ENCODE measurements at regions not wholly inside any gene's neighbourhood (a gene's known extent, or its start where the extent isn't known, plus 50 kb on each side); places are given as distances from the start of the nearest gene placed in this dataset.

DNA sequence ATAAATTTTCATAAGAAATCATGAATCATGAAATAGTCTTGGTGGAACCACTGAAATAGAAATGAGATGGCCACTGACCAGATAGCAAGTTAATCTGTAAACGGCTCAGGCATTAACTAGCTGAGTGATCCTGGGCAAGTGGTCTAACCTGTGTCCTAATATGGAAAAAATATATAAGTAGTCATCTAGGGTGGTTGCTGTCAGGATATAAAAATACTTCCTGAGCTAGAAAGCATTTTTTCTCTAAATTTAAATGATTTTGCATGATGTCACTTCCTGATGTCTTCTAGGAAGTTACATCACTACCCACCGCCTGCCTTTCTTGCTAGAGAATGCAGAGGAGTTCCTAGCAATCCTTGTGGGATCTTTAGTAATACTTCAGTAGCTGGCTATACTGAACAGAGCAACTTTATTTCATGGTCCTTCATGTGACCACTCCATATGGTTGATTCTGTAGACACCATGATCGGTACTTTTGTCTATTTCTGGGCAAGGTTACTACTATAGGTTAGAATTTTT, 228.1 kb upstream of the CEP162 start:
- Histone ChIP-seq H3K4me3 (ENCODE audit: low read depth, low read length) (no peak overlapping the region), H3K9me3 (ENCODE audit: severe bottlenecking) (no peaks in the 10 kb centered on the region), H3K27me3 (ENCODE audit: insufficient read depth, low read depth, severe bottlenecking) (no peaks in the 10 kb centered on the region), H3K36me3 (no peaks in the 10 kb centered on the region), H3K27ac (no peak overlapping the region)
- TF ChIP-seq, protein P1, sequence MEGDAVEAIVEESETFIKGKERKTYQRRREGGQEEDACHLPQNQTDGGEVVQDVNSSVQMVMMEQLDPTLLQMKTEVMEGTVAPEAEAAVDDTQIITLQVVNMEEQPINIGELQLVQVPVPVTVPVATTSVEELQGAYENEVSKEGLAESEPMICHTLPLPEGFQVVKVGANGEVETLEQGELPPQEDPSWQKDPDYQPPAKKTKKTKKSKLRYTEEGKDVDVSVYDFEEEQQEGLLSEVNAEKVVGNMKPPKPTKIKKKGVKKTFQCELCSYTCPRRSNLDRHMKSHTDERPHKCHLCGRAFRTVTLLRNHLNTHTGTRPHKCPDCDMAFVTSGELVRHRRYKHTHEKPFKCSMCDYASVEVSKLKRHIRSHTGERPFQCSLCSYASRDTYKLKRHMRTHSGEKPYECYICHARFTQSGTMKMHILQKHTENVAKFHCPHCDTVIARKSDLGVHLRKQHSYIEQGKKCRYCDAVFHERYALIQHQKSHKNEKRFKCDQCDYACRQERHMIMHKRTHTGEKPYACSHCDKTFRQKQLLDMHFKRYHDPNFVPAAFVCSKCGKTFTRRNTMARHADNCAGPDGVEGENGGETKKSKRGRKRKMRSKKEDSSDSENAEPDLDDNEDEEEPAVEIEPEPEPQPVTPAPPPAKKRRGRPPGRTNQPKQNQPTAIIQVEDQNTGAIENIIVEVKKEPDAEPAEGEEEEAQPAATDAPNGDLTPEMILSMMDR (IDR thresholded peaks at IDR 0.05; ENCODE audit: low read depth, low read length) = no peak
- DNase-seq = no peak

DNA sequence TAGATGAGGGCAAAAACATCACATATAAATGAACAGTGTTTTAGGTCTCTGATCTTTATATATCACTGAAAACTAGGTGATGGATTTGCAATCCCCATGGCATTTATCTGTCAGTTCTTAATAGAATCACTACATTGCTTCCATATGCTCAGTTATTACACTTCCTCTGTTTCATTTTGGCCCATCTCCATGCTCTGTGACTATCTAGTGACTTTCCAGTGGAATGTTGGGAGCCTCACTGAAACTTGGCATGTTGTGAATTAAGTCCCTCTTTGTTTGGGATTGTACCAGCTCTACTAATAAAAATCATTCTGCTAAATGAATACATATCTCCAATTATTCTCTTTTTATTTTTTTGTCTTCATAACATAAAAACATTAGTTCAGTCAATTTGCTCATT, 226.1 kb upstream of the CEP162 start:
- H3K27ac ChIP-seq = no peak overlapping the region
- TF ChIP-seq, protein P1 (IDR thresholded peaks at IDR 0.05; ENCODE audit: low read depth, low read length) = no peak
- no peaks in the 10 kb centered on the region for H3K27me3 ChIP-seq (ENCODE audit: insufficient read depth, low read depth, severe bottlenecking)
- no peaks in the 10 kb centered on the region for H3K9me3 ChIP-seq (ENCODE audit: severe bottlenecking)
- no peak overlapping the region for H3K4me3 ChIP-seq (ENCODE audit: low read depth, low read length)
- DNase-seq = no peak
- no peaks in the 10 kb centered on the region for H3K36me3 ChIP-seq

DNA sequence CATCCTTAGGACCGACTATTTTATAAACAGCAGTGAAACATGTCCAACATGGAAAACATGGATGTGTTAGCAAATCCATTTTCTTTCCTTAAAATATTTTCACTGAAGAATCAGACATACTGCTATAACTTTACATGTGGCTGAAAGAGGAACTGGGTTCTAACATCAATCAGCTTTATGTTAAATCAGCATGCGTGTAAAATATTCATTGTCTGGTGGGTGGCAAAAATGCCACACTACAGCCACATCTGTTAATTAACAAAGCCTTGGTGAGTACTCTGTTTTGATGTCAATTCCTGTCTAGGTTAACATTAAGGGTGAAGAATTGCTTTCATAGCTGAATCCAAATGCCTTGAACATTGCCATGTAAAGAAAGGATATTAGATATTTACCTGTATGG, 222.6 kb upstream of the CEP162 start:
- no peak for DNase-seq
- TF ChIP-seq, protein P1 (IDR thresholded peaks at IDR 0.05; ENCODE audit: low read depth, low read length) = no peak
- H3K9me3 ChIP-seq (ENCODE audit: severe bottlenecking) = no peaks in the 10 kb centered on the region
- H3K27me3 ChIP-seq (ENCODE audit: insufficient read depth, low read depth, severe bottlenecking) = no peaks in the 10 kb centered on the region
- H3K27ac ChIP-seq = no peak overlapping the region
- no peaks in the 10 kb centered on the region for H3K36me3 ChIP-seq
- no peak overlapping the region for H3K4me3 ChIP-seq (ENCODE audit: low read depth, low read length)

DNA sequence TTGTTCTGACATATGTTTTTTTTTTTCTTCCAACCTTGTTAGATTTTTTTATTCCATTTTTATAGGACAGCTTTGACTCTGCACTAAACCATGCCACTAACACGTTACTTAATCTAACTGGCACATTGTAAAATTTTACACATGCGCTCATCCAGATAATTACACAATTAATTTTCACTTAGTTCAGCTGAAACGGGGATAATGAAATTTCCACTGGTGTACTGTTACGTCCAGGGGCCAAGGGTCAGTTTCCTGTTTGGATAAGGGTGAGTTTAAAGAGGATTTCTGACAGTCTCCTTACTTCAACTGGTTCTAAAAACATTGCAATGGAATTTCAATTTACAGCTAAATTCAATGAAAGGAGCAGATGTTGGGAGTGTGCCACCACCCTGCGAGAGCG, 221.8 kb upstream of the CEP162 start:
- no peak overlapping the region for H3K4me3 ChIP-seq (ENCODE audit: low read depth, low read length)
- no peaks in the 10 kb centered on the region for H3K27me3 ChIP-seq (ENCODE audit: insufficient read depth, low read depth, severe bottlenecking)
- no peaks in the 10 kb centered on the region for H3K9me3 ChIP-seq (ENCODE audit: severe bottlenecking)
- no peak overlapping the region for H3K27ac ChIP-seq
- no peaks in the 10 kb centered on the region for H3K36me3 ChIP-seq
- DNase-seq = no peak
- TF ChIP-seq, protein P1 (IDR thresholded peaks at IDR 0.05; ENCODE audit: low read depth, low read length) = no peak

DNA sequence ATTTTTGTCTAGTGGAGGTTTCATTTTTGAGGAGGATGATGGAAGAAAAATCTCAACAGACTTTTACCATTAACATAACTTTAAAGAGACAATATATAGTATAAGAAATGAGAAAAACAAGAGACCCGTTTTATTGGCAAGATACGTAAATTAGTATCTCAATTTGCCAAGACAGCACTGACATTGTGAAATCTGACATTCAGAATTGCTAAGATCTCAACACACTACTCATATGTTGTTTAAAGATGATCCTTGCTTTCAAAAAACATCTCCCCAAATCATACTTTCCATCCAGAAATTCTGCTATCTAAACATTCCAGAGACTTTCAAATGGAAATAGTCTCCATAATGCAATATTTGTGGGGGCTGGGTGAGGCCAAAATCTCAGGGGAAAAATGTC, 220.9 kb upstream of the CEP162 start:
- Histone ChIP-seq H3K9me3 (ENCODE audit: severe bottlenecking) (no peaks in the 10 kb centered on the region), H3K36me3 (no peaks in the 10 kb centered on the region), H3K27ac (no peak overlapping the region), H3K27me3 (ENCODE audit: insufficient read depth, low read depth, severe bottlenecking) (no peaks in the 10 kb centered on the region), H3K4me3 (ENCODE audit: low read depth, low read length) (no peak overlapping the region)
- TF ChIP-seq, protein P1 (IDR thresholded peaks at IDR 0.05; ENCODE audit: low read depth, low read length) = no peak
- no peak for DNase-seq

DNA sequence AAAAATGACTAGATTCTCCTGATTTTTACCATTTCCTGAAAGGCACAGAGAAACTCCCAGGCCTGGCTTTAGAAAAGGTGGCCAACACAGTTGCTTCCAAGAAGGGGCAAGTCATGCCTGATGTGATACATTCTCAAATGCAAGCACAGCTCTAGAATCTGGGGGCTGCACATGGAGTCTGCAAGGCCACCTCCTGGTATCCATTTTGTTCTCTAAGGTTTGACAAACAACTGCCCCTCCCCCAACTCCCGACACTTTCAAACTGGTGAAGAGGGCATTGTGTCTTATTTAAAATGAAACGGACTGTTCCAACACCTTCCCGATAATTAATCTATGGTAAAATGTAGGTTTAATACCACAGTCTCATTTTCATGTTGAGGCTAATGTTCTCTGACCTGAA, 220.2 kb upstream of the CEP162 start:
- Histone ChIP-seq H3K36me3 (no peaks in the 10 kb centered on the region), H3K27me3 (ENCODE audit: insufficient read depth, low read depth, severe bottlenecking) (no peaks in the 10 kb centered on the region), H3K4me3 (ENCODE audit: low read depth, low read length) (no peak overlapping the region), H3K27ac (no peak overlapping the region), H3K9me3 (ENCODE audit: severe bottlenecking) (no peaks in the 10 kb centered on the region)
- TF ChIP-seq, protein P1 (IDR thresholded peaks at IDR 0.05; ENCODE audit: low read depth, low read length) = no peak
- no peak for DNase-seq

Data from WERI-Rb-1 (cell line).